ENCODE measurements at regions not wholly inside any gene's neighbourhood (a gene's known extent, or its start where the extent isn't known, plus 50 kb on each side); places are given as distances from the start of the nearest gene placed in this dataset.

DNA sequence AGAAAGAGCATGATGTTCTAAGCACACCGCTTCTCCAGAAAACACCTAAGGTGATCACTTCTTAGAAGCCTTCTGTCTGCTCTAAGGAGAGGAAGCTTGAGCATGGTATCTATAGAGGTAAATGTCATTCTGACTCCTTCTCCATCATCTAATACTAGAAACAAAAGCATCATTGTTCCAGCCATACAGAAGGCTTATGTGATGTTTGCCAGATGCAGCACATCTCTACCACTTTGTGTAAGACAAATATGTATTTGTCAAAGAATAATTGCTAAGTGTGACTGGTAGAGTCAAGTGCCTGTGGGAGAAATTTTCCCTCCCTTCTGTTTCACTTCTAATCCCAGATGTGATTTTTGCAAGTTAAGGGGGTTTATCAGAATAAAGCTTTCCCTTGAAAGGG is 217.1 kb downstream of the HS3ST3A1 start:
- WGBS (ENCODE audit: insufficient coverage): no CpG with 5 or more reads among the region's 1 CpG
- intact Hi-C loops (cut with micrococcal nuclease): no loop called here

DNA sequence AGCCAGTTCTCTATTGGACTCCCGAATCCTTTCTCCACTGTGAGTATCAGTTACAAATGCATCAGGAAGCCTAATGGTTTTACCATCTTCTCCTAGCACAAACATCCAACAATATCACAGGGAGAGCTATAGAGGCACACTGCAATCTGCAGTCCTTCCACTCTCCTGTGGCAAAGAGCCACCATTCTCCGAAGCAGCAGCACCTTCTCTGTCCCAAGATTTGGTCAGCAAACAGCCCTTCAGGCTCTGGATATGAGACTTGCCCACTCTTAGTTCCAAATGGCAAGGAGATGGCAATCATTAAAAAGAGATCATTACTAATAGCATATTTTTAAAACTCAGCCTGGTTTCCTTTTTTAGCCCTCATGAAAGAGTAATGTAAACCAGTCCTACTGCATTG is 223.4 kb downstream of the HS3ST3A1 start:
- no peak overlapping the region for H3K4me3 ChIP-seq (ENCODE audit: low read length)
- ATAC-seq (no peak), DNase-seq (no peak)
- no peaks in the 10 kb centered on the region for H3K9me3 ChIP-seq (ENCODE audit: control insufficient read depth, insufficient read depth, low read length)
- H3K9me3 Mint-ChIP-seq: no peaks in the 10 kb centered on the region
- intact Hi-C loops (cut with micrococcal nuclease): no loop called here
- no peak overlapping the region for H3K27ac ChIP-seq (ENCODE audit: low read length)
- no peak overlapping the region for H3K27ac Mint-ChIP-seq
- H3K36me3 Mint-ChIP-seq: no peaks in the 10 kb centered on the region
- no peak overlapping the region for H3K4me3 Mint-ChIP-seq
- 92% methylated on average over 2 of the region's 2 CpGs for WGBS (ENCODE audit: insufficient coverage)
- H3K27me3 Mint-ChIP-seq (ENCODE audit: low read depth in 2 of 2): no peaks in the 10 kb centered on the region
- peaks cover 0 to 6% of the 10 kb centered on the region in 2 donors for H3K4me1 Mint-ChIP-seq
- H3K27me3 ChIP-seq (ENCODE audit: control insufficient read depth, insufficient read depth, low read length): no peaks in the 10 kb centered on the region
- TF ChIP-seq, protein P1, sequence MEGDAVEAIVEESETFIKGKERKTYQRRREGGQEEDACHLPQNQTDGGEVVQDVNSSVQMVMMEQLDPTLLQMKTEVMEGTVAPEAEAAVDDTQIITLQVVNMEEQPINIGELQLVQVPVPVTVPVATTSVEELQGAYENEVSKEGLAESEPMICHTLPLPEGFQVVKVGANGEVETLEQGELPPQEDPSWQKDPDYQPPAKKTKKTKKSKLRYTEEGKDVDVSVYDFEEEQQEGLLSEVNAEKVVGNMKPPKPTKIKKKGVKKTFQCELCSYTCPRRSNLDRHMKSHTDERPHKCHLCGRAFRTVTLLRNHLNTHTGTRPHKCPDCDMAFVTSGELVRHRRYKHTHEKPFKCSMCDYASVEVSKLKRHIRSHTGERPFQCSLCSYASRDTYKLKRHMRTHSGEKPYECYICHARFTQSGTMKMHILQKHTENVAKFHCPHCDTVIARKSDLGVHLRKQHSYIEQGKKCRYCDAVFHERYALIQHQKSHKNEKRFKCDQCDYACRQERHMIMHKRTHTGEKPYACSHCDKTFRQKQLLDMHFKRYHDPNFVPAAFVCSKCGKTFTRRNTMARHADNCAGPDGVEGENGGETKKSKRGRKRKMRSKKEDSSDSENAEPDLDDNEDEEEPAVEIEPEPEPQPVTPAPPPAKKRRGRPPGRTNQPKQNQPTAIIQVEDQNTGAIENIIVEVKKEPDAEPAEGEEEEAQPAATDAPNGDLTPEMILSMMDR (IDR thresholded peaks at IDR 0.05): no peak
- H3K4me1 ChIP-seq (ENCODE audit: control insufficient read depth, insufficient read depth, low read length): no peaks in the 10 kb centered on the region
- no peaks in the 10 kb centered on the region for H3K36me3 ChIP-seq (ENCODE audit: control insufficient read depth, insufficient read depth, low read length)

More for the DNA sequence above, 217.1 kb downstream of the HS3ST3A1 start:
- no peak for DNase-seq
- Histone ChIP-seq H3K27ac (ENCODE audit: low read length) (no peak overlapping the region), H3K27me3 (ENCODE audit: control insufficient read depth, insufficient read depth, low read length) (no peaks in the 10 kb centered on the region), H3K4me1 (ENCODE audit: control insufficient read depth, insufficient read depth, low read length) (no peaks in the 10 kb centered on the region), H3K4me3 (ENCODE audit: low read length) (no peak overlapping the region), H3K36me3 (ENCODE audit: control insufficient read depth, insufficient read depth, low read length) (no peaks in the 10 kb centered on the region), H3K9me3 (ENCODE audit: control insufficient read depth, insufficient read depth, low read length) (no peaks in the 10 kb centered on the region)
- Mint-ChIP-seq H3K4me1 (peaks cover 0 to 5% of the 10 kb centered on the region in 2 donors), H3K9me3 (no peaks in the 10 kb centered on the region), H3K36me3 (no peaks in the 10 kb centered on the region), H3K27ac (no peak overlapping the region), H3K27me3 (ENCODE audit: low read depth in 2 of 2) (peaks cover 0 to 3% of the 10 kb centered on the region in 2 donors), H3K4me3 (no peak overlapping the region)
- TF ChIP-seq, protein P1 (IDR thresholded peaks at IDR 0.05): no peak
- no peak for ATAC-seq

DNA sequence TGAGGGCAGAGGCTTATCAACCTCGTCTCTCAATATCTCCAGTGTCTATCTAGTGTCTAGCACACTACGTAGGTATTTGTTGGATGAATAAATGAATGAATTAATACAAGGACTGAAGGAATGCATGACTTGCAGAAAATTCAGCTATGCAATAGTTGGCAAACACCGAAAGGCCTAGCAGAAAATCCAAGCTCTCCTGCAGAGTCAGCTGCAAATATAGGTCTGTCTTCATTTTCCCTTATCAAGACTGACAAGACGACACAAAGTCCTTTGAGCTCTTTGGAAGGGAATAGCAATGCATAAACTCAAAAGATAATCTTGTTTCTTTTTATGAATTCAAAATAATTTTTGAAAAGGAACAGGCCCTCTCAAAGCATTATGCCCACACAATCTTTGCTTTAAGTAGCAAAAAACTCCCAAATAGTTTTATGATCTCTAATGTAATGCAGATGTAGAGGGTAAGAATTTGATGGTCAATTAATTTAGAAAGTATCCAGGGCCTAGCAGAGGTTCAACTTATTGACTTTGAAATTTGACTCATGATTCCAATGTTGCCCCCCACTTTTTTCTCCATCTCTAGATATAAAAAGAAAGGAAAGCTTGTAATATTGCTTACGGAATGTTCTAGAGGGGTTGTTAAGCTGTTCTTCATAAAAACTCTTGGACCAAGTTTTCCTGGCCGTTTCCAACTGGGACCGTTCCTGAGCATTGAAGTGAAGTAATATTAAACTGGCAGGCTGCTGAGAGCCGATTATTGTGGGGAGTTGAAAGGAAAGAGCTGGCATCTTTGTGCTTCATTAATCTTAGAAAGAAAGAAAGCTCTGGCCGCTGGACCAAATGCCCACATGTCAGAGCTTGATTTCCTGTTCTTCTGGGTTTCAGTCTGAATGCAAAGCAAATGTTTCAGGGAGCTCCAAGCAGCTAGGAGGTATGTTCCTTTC is 227.3 kb downstream of the HS3ST3A1 start:
- H3K27ac ChIP-seq (ENCODE audit: low read length): no peak overlapping the region
- H3K27me3 Mint-ChIP-seq (ENCODE audit: low read depth in 2 of 2): no peaks in the 10 kb centered on the region
- TF ChIP-seq, protein P1 (IDR thresholded peaks at IDR 0.05): no peak

More for the DNA sequence above, 227.3 kb downstream of the HS3ST3A1 start:
- Histone ChIP-seq H3K4me3 (ENCODE audit: low read length) (no peak overlapping the region), H3K4me1 (ENCODE audit: control insufficient read depth, insufficient read depth, low read length) (no peaks in the 10 kb centered on the region), H3K36me3 (ENCODE audit: control insufficient read depth, insufficient read depth, low read length) (no peaks in the 10 kb centered on the region), H3K9me3 (ENCODE audit: control insufficient read depth, insufficient read depth, low read length) (no peaks in the 10 kb centered on the region), H3K27me3 (ENCODE audit: control insufficient read depth, insufficient read depth, low read length) (no peaks in the 10 kb centered on the region)
- H3K4me1 Mint-ChIP-seq: no peaks in the 10 kb centered on the region
- intact Hi-C loops (cut with micrococcal nuclease): no loop called here
- no peak overlapping the region for H3K27ac Mint-ChIP-seq
- no peak overlapping the region for H3K4me3 Mint-ChIP-seq
- 79% methylated on average over 8 of the region's 9 CpGs for whole genome bisulfite sequencing (ENCODE audit: insufficient coverage)
- ATAC-seq (no peak), DNase-seq (no peak)
- no peaks in the 10 kb centered on the region for H3K9me3 Mint-ChIP-seq
- H3K36me3 Mint-ChIP-seq: no peaks in the 10 kb centered on the region

Measured in natural killer cell (primary cell).